ENCODE measurements at regions not wholly inside any gene's neighbourhood (a gene's known extent, or its start where the extent isn't known, plus 50 kb on each side); places are given as distances from the start of the nearest gene placed in this dataset.

DNA sequence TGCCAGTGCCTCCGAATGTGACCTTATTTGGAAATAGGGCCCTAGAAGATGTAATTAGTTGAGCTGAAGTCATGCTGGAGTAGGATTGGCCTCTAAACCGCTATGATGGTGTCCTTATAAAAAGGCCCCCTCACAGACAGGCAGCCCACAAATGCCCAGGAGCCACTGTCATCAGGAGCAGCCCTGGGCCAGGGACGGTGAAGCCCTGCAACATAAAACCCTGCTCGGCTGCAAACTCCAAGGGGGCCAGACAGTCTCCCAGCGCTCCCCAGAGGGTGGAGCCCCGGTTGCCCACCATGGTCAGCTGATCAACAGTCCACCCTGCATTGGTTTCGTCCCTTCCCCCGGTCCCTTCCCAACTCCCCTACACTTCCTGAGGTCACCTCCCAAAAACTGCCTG, 351.7 kb downstream of the FOXL1 start:
- TF ChIP-seq HNF4G (IDR thresholded peaks at IDR 0.05) (no peak), SP1 (IDR thresholded peaks at IDR 0.05) (no peak), NR2F2 (IDR thresholded peaks at IDR 0.05) (no peak), GABPA (IDR thresholded peaks at IDR 0.05 in 1 of 2, conservative IDR thresholded peaks at IDR 0.05 in 1 of 2) (no peak), YY1 (IDR thresholded peaks at IDR 0.05) (no peak), EGR1 (IDR thresholded peaks at IDR 0.05; ENCODE audit: low read depth in 2 of 2) (no peak), JUND (IDR thresholded peaks at IDR 0.05) (no peak), ZBTB33 (IDR thresholded peaks at IDR 0.05) (no peak)
- TF ChIP-seq, protein P1, sequence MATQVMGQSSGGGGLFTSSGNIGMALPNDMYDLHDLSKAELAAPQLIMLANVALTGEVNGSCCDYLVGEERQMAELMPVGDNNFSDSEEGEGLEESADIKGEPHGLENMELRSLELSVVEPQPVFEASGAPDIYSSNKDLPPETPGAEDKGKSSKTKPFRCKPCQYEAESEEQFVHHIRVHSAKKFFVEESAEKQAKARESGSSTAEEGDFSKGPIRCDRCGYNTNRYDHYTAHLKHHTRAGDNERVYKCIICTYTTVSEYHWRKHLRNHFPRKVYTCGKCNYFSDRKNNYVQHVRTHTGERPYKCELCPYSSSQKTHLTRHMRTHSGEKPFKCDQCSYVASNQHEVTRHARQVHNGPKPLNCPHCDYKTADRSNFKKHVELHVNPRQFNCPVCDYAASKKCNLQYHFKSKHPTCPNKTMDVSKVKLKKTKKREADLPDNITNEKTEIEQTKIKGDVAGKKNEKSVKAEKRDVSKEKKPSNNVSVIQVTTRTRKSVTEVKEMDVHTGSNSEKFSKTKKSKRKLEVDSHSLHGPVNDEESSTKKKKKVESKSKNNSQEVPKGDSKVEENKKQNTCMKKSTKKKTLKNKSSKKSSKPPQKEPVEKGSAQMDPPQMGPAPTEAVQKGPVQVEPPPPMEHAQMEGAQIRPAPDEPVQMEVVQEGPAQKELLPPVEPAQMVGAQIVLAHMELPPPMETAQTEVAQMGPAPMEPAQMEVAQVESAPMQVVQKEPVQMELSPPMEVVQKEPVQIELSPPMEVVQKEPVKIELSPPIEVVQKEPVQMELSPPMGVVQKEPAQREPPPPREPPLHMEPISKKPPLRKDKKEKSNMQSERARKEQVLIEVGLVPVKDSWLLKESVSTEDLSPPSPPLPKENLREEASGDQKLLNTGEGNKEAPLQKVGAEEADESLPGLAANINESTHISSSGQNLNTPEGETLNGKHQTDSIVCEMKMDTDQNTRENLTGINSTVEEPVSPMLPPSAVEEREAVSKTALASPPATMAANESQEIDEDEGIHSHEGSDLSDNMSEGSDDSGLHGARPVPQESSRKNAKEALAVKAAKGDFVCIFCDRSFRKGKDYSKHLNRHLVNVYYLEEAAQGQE (IDR thresholded peaks at IDR 0.05), result no peak
- TF ChIP-seq, protein P2, sequence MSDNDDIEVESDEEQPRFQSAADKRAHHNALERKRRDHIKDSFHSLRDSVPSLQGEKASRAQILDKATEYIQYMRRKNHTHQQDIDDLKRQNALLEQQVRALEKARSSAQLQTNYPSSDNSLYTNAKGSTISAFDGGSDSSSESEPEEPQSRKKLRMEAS (IDR thresholded peaks at IDR 0.05), result no peak
- TF ChIP-seq, protein P3, sequence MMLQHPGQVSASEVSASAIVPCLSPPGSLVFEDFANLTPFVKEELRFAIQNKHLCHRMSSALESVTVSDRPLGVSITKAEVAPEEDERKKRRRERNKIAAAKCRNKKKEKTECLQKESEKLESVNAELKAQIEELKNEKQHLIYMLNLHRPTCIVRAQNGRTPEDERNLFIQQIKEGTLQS (IDR thresholded peaks at IDR 0.05), result no peak
- WGBS, result 64% methylated on average over 8 of the region's 8 CpGs
- Histone ChIP-seq H3K27me3 (ENCODE audit: control insufficient read depth in 4 of 4, insufficient read depth in 4 of 4, low read length in 3 of 4) (peaks cover 0 to 16% (median 1%) of the 10 kb centered on the region in 4 donors), H3K9me3 (ENCODE audit: control insufficient read depth in 4 of 4, low read length in 3 of 4) (peaks cover 0 to 3% (median 0%) of the 10 kb centered on the region in 4 donors), H3K9ac (ENCODE audit: low read depth in 1 of 2, low read length in 2 of 2) (no peak overlapping the region), H3K4me1 (ENCODE audit: control insufficient read depth in 4 of 4, insufficient read depth in 4 of 4, low read length in 3 of 4) (peaks cover 0 to 3% (median 2%) of the 10 kb centered on the region in 4 donors), H3K36me3 (ENCODE audit: control insufficient read depth in 4 of 4, insufficient read depth in 3 of 4, low read depth in 1 of 4, low read length in 3 of 4) (no peaks in the 10 kb centered on the region), H3K27ac (ENCODE audit: low read depth in 1 of 2, low read length in 2 of 2) (no peak overlapping the region), H3K4me3 (ENCODE audit: low read depth in 1 of 3, low read length in 3 of 3) (no peak overlapping the region)
- no peak for DNase-seq (ENCODE audit: low spot score)

- DNase-seq (ENCODE audit: low spot score), result no peak
- Histone ChIP-seq H3K27ac (ENCODE audit: low read depth in 1 of 2, low read length in 2 of 2) (no peak overlapping the region), H3K9ac (ENCODE audit: low read depth in 1 of 2, low read length in 2 of 2) (no peak overlapping the region), H3K9me3 (ENCODE audit: control insufficient read depth in 4 of 4, low read length in 3 of 4) (peaks cover 0 to 3% (median 0%) of the 10 kb centered on the region in 4 donors), H3K36me3 (ENCODE audit: control insufficient read depth in 4 of 4, insufficient read depth in 3 of 4, low read depth in 1 of 4, low read length in 3 of 4) (no peaks in the 10 kb centered on the region), H3K27me3 (ENCODE audit: control insufficient read depth in 4 of 4, insufficient read depth in 4 of 4, low read length in 3 of 4) (peaks cover 0 to 16% (median 1%) of the 10 kb centered on the region in 4 donors), H3K4me3 (ENCODE audit: low read depth in 1 of 3, low read length in 3 of 3) (no peak overlapping the region), H3K4me1 (ENCODE audit: control insufficient read depth in 4 of 4, insufficient read depth in 4 of 4, low read length in 3 of 4) (peaks cover 0 to 3% (median 2%) of the 10 kb centered on the region in 4 donors)
- WGBS, result 70% methylated on average over 9 of the region's 9 CpGs
- TF ChIP-seq, protein P2 (IDR thresholded peaks at IDR 0.05), result no peak
- TF ChIP-seq, protein P3 (IDR thresholded peaks at IDR 0.05), result no peak
- TF ChIP-seq EGR1 (IDR thresholded peaks at IDR 0.05; ENCODE audit: low read depth in 2 of 2) (no peak), NR2F2 (IDR thresholded peaks at IDR 0.05) (no peak), FOXA2 (IDR thresholded peaks at IDR 0.05) (no peak), SP1 (IDR thresholded peaks at IDR 0.05) (no peak)
- TF ChIP-seq, protein P1 (IDR thresholded peaks at IDR 0.05), result no peak
Measured at GRCh38 chr16:86930663-86931373, 352.5 kb downstream of the FOXL1 start.

All from liver (tissue), 7 donors.